ENCODE measurements at regions not wholly inside any gene's neighbourhood (a gene's known extent, or its start where the extent isn't known, plus 50 kb on each side); places are given as distances from the start of the nearest gene placed in this dataset.

DNA sequence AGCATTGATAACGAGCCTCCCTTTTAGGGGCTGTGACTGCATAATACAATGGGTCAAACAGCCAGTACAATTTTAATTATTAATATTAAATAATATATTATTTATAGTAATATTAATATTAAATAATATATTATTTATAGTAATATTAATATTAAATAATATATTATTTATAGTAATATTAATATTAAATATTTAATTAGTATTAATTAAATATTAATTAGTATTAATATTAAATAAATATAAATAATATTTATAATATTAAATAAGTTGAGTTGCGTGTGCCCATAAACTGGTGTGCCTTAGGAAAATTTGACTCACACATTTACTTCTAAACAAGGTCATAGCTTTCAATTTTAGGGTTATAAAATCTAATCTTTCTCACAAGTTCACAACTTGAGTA, 509.3 kb upstream of the RGS18 start:
- TF ChIP-seq, protein P1, sequence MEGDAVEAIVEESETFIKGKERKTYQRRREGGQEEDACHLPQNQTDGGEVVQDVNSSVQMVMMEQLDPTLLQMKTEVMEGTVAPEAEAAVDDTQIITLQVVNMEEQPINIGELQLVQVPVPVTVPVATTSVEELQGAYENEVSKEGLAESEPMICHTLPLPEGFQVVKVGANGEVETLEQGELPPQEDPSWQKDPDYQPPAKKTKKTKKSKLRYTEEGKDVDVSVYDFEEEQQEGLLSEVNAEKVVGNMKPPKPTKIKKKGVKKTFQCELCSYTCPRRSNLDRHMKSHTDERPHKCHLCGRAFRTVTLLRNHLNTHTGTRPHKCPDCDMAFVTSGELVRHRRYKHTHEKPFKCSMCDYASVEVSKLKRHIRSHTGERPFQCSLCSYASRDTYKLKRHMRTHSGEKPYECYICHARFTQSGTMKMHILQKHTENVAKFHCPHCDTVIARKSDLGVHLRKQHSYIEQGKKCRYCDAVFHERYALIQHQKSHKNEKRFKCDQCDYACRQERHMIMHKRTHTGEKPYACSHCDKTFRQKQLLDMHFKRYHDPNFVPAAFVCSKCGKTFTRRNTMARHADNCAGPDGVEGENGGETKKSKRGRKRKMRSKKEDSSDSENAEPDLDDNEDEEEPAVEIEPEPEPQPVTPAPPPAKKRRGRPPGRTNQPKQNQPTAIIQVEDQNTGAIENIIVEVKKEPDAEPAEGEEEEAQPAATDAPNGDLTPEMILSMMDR (IDR thresholded peaks at IDR 0.05 in 8 of 11, conservative IDR thresholded peaks at IDR 0.05 in 3 of 11) = no peak
- no peak for TF ChIP-seq POLR2A (IDR thresholded peaks at IDR 0.05)
